ENCODE measurements at regions not wholly inside any gene's neighbourhood (a gene's known extent, or its start where the extent isn't known, plus 50 kb on each side); places are given as distances from the start of the nearest gene placed in this dataset.

- TF ChIP-seq, protein P1, sequence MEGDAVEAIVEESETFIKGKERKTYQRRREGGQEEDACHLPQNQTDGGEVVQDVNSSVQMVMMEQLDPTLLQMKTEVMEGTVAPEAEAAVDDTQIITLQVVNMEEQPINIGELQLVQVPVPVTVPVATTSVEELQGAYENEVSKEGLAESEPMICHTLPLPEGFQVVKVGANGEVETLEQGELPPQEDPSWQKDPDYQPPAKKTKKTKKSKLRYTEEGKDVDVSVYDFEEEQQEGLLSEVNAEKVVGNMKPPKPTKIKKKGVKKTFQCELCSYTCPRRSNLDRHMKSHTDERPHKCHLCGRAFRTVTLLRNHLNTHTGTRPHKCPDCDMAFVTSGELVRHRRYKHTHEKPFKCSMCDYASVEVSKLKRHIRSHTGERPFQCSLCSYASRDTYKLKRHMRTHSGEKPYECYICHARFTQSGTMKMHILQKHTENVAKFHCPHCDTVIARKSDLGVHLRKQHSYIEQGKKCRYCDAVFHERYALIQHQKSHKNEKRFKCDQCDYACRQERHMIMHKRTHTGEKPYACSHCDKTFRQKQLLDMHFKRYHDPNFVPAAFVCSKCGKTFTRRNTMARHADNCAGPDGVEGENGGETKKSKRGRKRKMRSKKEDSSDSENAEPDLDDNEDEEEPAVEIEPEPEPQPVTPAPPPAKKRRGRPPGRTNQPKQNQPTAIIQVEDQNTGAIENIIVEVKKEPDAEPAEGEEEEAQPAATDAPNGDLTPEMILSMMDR (IDR thresholded peaks at IDR 0.05; ENCODE audit: low read depth, low read length): no peak
- TF ChIP-seq EZH2phosphoT487 (IDR thresholded peaks at IDR 0.05; ENCODE audit: low read depth): no peak
These were observed 680.9 kb downstream of the SATB2 start for GRCh38 chr2:198776616-198777406.

Data from OCI-LY3 (cell line).